Dendritic cell treated with granulocyte-macrophage colony-stimulating factor and Interleukin-4, amounts not matched to agents 40 ng/mL and 50 ng/mL, for 4 days (primary cell): ENCODE measurements at regions not wholly inside any gene's neighbourhood (a gene's known extent, or its start where the extent isn't known, plus 50 kb on each side); places are given as distances from the start of the nearest gene placed in this dataset.

Source experiments
- H3K27ac Mint-ChIP-seq: one replicate; pipeline ENCODE4 v1.8.0; 2022; ENCODE audit warnings: mild to moderate bottlenecking, mixed read lengths
- H3K27me3 Mint-ChIP-seq: one replicate; pipeline ENCODE4 v1.8.0; 2022; ENCODE audit warnings: mild to moderate bottlenecking, mixed read lengths
- H3K36me3 Mint-ChIP-seq: one replicate; pipeline ENCODE4 v1.8.0; 2022; ENCODE audit warnings: low read depth, mixed read lengths
- H3K4me1 Mint-ChIP-seq: one replicate; pipeline ENCODE4 v1.8.0; 2022; ENCODE audit warnings: low read depth, mixed read lengths
- H3K4me3 Mint-ChIP-seq: one replicate; pipeline ENCODE4 v1.8.0; 2022; ENCODE audit warnings: mild to moderate bottlenecking, moderate library complexity, mixed read lengths
- H3K9me3 Mint-ChIP-seq: one replicate; pipeline ENCODE4 v1.8.0; 2022; ENCODE audit warnings: mixed read lengths
- intact Hi-C: fragments of 100-400 bp; cut with micrococcal nuclease; formaldehyde crosslinking; loops from one replicate; pipeline ENCODE4 v1.15.0; 2022

DNA sequence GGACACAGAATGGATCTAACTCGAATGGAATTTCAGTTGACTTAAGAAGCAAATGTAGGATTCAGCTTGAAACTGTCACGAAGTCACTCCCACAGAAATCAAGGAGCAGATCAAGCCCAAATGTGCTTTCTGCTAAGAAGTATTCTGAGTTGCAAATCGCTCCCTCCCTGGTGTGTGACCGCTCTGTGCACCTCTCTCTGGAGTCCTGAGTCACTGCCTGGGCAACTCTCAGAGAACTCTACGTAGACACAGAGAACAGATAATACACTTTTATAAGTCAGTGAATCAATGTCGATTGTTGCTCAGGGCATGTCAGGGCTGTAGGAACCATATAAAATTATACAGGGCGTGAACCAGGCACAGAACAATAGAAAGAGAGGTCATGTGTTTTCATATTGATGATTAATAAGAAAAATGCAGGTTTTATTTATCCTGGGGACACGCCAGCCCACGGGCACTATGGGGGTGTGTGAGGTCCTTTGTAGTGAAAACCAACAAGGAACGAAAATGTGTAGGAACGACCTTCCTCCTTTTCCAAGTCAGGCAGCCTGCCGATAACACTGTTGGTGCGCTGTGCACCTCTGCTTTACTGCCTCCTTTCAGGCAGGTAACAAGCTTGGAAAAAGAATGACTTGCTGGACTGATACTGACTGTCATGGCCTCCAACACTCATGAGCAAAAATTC, 248.1 kb upstream of the FOXQ1 start:
- intact Hi-C loops = no loop called here
- Mint-ChIP-seq H3K9me3 (no peaks in the 10 kb centered on the region), H3K4me1 (no peaks in the 10 kb centered on the region), H3K27me3 (peaks cover 3% of the 10 kb centered on the region), H3K36me3 (no peaks in the 10 kb centered on the region), H3K27ac (no peak overlapping the region), H3K4me3 (no peak overlapping the region)

DNA sequence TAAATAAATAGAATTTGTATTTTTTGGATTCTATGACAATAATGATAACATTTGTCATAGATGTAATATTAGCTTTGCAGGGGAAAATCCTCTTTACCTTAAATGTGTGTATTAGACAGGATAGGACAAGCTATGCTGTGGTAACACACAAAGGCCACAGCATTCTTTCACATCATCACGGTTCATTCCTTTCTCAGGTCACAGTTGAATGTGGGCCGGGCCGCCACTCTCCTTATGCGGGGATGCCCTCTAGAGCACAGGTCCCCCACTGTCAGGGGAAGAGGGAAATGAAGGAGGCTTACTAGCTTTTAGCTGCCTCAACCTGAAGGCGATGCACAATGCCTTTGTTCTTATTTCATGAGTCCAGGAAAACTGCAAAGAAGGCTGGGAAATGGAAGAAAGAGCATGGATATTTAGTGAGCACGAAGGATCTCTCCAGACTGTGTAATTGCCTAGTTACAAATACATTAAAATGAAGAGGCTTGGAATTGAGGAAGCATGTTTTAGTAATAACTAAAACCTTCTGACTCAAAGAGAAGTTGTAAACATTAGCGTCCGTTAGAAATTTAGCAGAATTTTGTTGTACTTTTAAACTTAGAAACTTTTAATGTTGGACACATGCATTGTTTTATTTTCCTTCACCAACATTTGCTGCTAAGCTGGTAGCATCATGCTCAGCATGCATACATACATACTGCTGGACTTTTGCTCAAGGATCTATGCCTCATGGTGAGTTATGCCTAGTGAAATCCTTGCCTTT, 248.9 kb upstream of the FOXQ1 start:
- no peak overlapping the region for H3K4me3 Mint-ChIP-seq
- intact Hi-C loops = no loop called here
- no peaks in the 10 kb centered on the region for H3K4me1 Mint-ChIP-seq
- H3K9me3 Mint-ChIP-seq = no peaks in the 10 kb centered on the region
- peaks cover 2% of the 10 kb centered on the region for H3K27me3 Mint-ChIP-seq
- H3K36me3 Mint-ChIP-seq = no peaks in the 10 kb centered on the region
- no peak overlapping the region for H3K27ac Mint-ChIP-seq

DNA sequence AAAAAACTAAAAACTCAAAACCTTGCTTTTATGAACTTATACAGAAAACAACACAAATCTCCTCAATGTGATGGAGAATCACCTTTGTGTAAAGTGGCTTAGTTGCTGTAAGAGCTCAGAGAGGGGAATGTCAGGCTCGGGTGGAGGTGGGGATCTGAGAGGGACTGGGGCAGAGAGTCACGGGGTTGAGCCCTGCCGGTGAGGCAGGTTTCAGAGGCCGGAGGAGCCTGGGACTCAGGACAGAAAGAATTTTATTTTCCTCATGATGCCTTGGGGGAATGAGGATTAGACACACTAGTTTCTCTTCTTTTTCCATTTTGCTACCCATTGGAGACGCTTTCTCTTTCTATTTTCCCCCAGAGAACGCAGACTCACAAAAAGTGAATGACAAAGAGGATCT, 252.3 kb upstream of the FOXQ1 start:
- H3K9me3 Mint-ChIP-seq = no peaks in the 10 kb centered on the region
- no peaks in the 10 kb centered on the region for H3K4me1 Mint-ChIP-seq
- no peak overlapping the region for H3K27ac Mint-ChIP-seq
- H3K36me3 Mint-ChIP-seq = no peaks in the 10 kb centered on the region
- H3K4me3 Mint-ChIP-seq = no peak overlapping the region
- peaks cover 3% of the 10 kb centered on the region for H3K27me3 Mint-ChIP-seq
- intact Hi-C loops = no loop called here

DNA sequence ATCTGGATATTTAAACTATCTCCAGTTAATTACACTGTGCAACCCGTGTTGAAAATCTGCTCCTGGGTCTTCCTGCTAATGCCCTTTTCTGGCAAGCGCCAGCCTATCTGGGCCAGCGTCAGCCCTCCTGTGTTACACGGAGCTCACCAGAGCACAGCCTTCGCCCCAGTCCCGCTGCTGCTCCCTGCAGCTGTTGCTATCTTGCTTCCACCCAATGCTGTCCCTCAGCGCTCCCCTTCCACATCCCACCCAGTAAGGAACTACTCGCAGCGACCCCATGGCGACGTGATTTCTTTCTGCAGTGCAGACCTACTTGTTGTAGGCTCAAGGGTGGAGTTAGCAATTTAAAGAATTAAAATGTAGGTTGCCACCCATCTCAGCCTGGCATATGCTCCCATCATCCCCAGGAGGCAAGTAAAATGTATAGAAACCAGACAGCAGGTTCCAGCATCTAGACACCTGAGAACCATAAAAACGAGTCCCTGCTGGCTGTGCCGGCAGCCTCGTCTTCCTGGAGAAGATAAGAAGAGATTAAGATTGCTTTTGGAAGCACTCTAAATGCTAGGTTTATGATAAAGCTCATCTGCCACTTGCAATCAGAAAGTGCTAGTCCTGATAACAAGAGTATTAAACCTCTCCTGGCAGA, 254.3 kb upstream of the FOXQ1 start:
- intact Hi-C loops = no loop called here
- H3K9me3 Mint-ChIP-seq = no peaks in the 10 kb centered on the region
- H3K27me3 Mint-ChIP-seq = peaks cover 3% of the 10 kb centered on the region
- H3K4me1 Mint-ChIP-seq = no peaks in the 10 kb centered on the region
- H3K36me3 Mint-ChIP-seq = no peaks in the 10 kb centered on the region
- no peak overlapping the region for H3K4me3 Mint-ChIP-seq
- H3K27ac Mint-ChIP-seq = no peak overlapping the region

DNA sequence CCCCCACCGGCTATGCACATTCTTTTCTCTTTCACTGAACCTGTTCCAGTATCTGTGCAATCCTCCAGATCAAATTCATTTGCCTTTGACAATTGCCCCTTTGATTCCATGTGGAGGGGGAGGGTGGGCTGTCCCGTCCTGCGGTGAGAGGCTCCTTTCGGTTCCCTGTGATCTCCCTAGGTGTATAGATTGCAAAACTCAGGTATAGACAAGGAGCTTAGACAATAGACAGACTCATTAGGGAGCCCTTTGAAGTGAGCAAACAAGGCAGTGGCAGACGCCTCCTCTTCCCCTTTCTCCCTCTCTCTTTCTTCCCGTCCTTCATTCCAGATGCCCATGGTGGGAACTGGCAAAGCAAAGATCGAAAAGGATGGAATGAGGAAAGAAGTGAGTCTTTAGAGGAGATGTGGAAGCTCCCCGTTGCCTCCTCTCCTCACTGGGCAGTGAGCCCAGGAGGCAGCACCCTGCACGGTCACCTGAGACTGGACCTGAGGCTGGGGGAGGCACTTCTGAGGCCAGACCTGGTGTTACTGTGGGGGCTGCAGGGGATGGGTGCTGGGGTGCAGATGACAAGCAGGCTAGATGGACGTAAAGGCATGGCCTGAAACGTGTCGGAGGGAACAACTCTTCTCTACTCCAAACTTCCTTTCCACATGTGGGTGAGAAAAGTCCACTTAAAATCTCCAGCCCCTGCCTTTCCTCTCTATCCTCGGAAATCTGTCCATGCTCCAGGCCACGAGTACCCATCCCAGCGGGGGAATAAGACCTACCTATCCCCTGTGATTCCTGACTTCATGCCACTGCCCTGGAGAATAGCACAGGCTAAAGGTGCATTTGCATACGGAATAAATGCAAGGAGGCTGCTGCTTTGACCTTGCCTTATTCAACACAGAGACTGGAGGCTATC, 256.6 kb upstream of the FOXQ1 start:
- no peaks in the 10 kb centered on the region for H3K36me3 Mint-ChIP-seq
- H3K27me3 Mint-ChIP-seq = peaks cover 1% of the 10 kb centered on the region
- no peak overlapping the region for H3K27ac Mint-ChIP-seq
- H3K4me3 Mint-ChIP-seq = no peak overlapping the region
- intact Hi-C loops = no loop called here
- H3K4me1 Mint-ChIP-seq = no peaks in the 10 kb centered on the region
- no peaks in the 10 kb centered on the region for H3K9me3 Mint-ChIP-seq

DNA sequence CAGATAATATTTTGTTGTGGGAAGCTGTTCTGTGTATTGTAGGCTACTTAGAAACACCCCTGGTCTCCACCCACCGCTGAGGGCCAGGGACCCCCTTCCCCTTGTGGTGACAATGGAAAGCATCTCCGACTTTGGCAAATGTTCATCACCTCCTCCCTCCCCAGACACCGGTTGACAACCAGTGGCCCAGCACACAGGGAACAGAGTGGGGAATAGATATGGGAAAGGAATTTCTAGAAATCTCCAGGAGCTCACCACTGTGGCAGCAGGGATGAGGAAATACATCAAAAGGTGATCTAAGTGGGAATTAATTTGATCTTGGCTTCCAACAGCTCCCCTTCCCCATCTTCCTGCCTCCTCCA, 257.3 kb upstream of the FOXQ1 start:
- H3K9me3 Mint-ChIP-seq = no peaks in the 10 kb centered on the region
- no peak overlapping the region for H3K4me3 Mint-ChIP-seq
- no peak overlapping the region for H3K27ac Mint-ChIP-seq
- intact Hi-C loops = no loop called here
- no peaks in the 10 kb centered on the region for H3K4me1 Mint-ChIP-seq
- H3K27me3 Mint-ChIP-seq = peaks cover 1% of the 10 kb centered on the region
- no peaks in the 10 kb centered on the region for H3K36me3 Mint-ChIP-seq

DNA sequence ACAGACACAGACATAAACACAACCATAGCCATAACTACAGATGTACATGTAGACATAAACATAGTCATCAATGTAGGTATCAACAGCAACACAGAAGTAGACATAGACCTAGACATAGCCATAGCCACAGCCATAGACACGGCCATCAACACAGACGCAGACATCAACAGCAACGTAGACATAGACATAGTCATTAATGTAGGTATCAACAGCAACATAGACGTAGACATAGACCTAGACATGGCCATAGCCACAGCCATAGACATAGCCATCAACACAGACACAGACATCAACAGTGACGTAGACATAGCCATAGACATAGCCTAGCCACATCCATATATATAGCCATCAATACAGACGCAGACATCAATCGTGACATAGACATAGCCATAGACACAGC, 258.3 kb upstream of the FOXQ1 start:
- H3K9me3 Mint-ChIP-seq = no peaks in the 10 kb centered on the region
- H3K4me1 Mint-ChIP-seq = no peaks in the 10 kb centered on the region
- peaks cover 3% of the 10 kb centered on the region for H3K27me3 Mint-ChIP-seq
- H3K27ac Mint-ChIP-seq = no peak overlapping the region
- no peaks in the 10 kb centered on the region for H3K36me3 Mint-ChIP-seq
- intact Hi-C loops = no loop called here
- H3K4me3 Mint-ChIP-seq = no peak overlapping the region

DNA sequence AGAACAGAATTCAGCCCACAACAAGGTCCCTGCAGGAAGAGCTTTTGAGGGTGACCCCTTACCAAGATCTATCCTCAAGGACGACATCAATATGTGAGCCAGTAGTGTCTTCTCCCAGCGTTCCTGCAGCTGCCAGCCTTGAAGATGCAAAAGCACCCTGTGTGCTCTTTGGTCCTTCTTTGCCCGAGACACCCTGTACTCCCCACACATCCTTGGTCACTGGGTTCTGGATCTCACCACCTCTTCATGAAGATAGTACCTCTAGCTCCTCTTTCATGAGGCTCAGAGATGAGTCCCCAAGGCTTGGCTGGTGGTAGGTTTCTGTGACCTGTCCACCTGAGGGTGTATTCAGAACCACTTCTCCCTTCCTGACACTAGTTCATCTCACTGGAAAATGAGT, 259.6 kb upstream of the FOXQ1 start:
- Mint-ChIP-seq H3K27ac (no peak overlapping the region), H3K36me3 (no peaks in the 10 kb centered on the region), H3K4me1 (no peaks in the 10 kb centered on the region), H3K9me3 (no peaks in the 10 kb centered on the region), H3K27me3 (peaks cover 8% of the 10 kb centered on the region), H3K4me3 (no peak overlapping the region)
- intact Hi-C loops = no loop called here

DNA sequence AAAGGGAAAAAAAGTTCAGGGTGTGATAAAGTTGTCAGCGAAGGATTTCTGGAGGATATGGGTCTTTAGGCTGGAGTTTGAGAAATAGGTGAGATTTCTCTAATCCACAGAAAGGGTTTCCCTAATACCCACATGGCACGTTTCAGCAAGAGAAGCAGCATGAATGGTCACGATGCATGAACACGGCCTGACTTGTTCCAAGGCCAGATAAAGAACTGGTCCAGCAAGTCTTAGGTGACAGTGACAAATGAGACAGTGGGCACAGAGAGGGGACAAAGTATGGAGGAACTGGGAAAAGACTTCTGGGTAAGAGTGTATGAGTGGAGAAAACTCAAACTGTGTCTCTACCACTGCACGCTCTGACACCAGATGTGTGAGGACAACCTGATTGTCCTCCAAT, 262.0 kb upstream of the FOXQ1 start:
- intact Hi-C loops = no loop called here
- H3K27me3 Mint-ChIP-seq = peaks cover 11% of the 10 kb centered on the region
- H3K4me3 Mint-ChIP-seq = no peak overlapping the region
- H3K27ac Mint-ChIP-seq = no peak overlapping the region
- H3K4me1 Mint-ChIP-seq = no peaks in the 10 kb centered on the region
- no peaks in the 10 kb centered on the region for H3K9me3 Mint-ChIP-seq
- no peaks in the 10 kb centered on the region for H3K36me3 Mint-ChIP-seq

DNA sequence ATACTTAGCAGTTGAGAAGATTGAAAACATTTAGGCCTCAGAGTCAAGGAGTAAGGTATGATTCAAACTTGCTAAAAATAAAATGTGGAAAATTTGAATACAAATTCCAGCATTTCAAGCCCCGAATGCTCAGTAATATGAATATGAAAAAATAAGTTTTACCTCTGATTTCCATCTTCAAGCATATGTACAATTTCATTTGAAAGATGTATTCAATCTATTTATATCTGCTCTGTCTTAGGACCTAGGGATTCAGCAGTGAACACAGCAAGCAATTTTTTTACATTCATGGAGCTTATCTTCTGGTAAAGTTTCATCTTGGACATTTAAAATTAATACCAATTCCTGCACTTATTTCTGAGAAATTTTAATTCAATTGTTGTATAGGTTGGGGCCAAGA, 262.7 kb upstream of the FOXQ1 start:
- Mint-ChIP-seq H3K4me3 (no peak overlapping the region), H3K36me3 (no peaks in the 10 kb centered on the region), H3K27ac (no peak overlapping the region), H3K27me3 (peaks cover 11% of the 10 kb centered on the region), H3K9me3 (no peaks in the 10 kb centered on the region), H3K4me1 (no peaks in the 10 kb centered on the region)
- intact Hi-C loops = no loop called here

DNA sequence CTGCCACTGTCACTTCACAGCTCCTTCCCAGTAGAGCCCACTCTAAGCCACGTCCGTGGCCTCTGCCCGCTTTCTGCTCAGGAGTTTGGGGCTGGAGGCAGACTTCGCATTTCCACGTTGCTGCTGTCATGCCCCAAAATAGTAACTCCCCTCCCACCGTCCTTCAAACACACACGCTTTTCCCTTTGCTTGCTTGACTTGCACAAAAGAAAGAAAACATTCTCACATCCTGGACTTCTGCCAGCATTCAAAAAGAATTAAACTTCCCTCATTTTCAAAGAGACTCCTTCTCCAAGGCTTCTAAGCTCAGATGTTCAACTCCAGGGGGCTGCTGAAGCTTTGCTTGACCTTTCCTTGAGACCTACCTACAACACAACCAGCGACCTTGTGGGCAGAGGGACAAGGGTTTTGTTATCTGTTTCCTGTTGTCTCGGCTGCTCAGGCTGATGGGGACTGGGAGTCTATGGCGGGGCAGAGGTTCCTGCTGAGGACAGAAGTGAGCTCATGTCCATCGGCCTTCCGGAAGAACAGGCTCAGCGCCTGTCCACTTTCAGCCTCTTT, 263.8 kb upstream of the FOXQ1 start:
- H3K9me3 Mint-ChIP-seq = no peaks in the 10 kb centered on the region
- H3K4me1 Mint-ChIP-seq = no peaks in the 10 kb centered on the region
- H3K36me3 Mint-ChIP-seq = no peaks in the 10 kb centered on the region
- intact Hi-C loops = no loop called here
- H3K27me3 Mint-ChIP-seq = peaks cover 11% of the 10 kb centered on the region
- no peak overlapping the region for H3K27ac Mint-ChIP-seq
- no peak overlapping the region for H3K4me3 Mint-ChIP-seq

DNA sequence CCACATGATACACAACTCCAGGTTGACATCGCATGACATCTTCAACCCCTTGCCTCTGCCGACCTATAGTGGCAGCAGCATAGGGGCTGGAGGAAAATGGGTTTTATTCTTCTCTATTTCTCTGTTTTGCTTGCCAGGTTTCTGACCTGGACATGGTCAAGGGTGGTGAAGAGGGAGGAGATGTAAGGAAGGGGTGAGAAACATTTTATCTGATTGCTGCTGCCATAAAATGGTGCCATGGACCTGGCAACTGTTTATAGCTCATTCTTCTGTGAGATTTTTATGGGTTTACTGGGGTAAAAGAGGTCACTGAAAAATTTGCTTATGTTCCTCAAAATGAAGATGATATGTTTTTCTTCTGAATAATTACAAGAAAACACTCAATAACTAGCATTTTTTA, 266.7 kb upstream of the FOXQ1 start:
- Mint-ChIP-seq H3K4me3 (no peak overlapping the region), H3K27me3 (peaks cover 13% of the 10 kb centered on the region), H3K9me3 (no peaks in the 10 kb centered on the region), H3K27ac (no peak overlapping the region), H3K36me3 (no peaks in the 10 kb centered on the region), H3K4me1 (no peaks in the 10 kb centered on the region)
- intact Hi-C loops = no loop called here

DNA sequence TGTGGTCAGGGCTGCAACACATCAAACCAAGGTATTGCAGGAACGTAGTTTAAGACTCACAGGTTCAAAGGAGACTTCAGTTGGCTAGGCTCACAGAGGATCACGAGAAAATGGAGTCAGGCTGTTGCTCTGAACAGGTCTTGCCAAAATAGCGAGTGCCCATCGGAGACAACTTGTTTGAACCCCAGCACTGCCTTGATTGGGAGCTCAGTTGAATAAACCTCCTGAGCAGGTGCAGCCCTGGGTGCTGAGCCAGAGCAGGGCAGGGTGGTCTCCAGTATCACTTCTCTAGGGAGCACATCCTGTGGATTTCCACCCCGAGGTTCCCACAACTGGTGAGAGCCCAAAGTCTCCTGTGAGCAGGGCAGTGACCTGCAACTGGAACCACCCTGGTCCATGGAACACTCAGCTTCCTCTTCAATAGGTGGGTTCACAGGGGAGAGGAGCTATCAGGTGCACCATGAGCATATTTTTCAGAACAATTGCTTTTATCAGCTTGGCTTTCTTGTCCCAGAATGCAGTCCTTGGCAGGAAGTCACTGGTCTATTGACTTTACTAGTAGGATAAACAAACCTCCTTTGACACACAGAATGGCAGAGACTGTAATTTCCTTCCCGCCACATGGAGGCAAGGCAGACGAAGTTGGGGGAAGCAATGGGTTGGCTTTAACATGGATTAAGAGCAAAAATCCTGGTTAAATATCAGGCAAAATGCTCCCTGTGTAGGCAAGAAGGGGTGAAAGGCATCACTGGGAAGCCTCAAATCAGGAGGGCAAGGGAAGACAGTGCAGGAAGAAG, 267.7 kb upstream of the FOXQ1 start:
- Mint-ChIP-seq H3K4me1 (no peaks in the 10 kb centered on the region), H3K36me3 (no peaks in the 10 kb centered on the region), H3K27ac (no peak overlapping the region), H3K9me3 (no peaks in the 10 kb centered on the region), H3K27me3 (peaks cover 11% of the 10 kb centered on the region), H3K4me3 (no peak overlapping the region)
- intact Hi-C loops = no loop called here
